ENCODE measurements at regions not wholly inside any gene's neighbourhood (a gene's known extent, or its start where the extent isn't known, plus 50 kb on each side); places are given as distances from the start of the nearest gene placed in this dataset.
"Not testable (repeated sequence)": the region's sequence is repeated elsewhere in the genome, so short reads cannot be mapped to it uniquely, and the experiment has no call there.

DNA sequence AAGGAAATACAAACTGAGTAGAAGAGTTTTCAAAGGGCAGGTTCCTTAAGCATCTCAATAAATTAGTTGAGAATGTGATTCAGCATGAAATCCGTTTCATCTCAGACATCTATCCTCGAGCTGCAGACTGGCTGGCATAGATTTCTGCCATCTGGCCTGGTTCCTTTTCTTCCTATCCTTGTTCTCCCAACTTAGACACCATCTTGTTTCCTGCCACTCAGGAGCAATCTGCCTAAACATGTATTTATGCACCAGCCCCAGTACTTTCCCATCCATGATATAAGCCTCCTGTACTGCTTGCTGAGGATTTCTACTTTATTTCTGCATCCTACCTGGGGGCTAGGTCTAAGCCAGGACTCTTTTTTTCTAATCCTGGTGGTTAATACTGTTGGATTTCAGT lies 359.1 kb upstream of the C11orf87 start:
- Histone ChIP-seq H3K4me3 (replicated peaks in 1 of 2; ENCODE audit: low read depth in 1 of 2, low read length in 2 of 2) (no peak overlapping the region), H3K36me3 (ENCODE audit: control insufficient read depth in 1 of 2, insufficient read depth in 2 of 2, low read length in 2 of 2) (no peaks in the 10 kb centered on the region), H2AFZ (ENCODE audit: low read depth, low read length, poor library complexity, severe bottlenecking) (no peak overlapping the region), H3K9me3 (ENCODE audit: control insufficient read depth in 1 of 2, insufficient read depth in 1 of 2, low read depth in 1 of 2, low read length in 2 of 2) (no peaks in the 10 kb centered on the region), H3K4me1 (ENCODE audit: control insufficient read depth in 1 of 2, insufficient read depth in 2 of 2, low read length in 2 of 2) (no peaks in the 10 kb centered on the region; a peak in 1 of 4 replicates), H4K20me1 (ENCODE audit: insufficient read depth) (no peaks in the 10 kb centered on the region), H3K79me2 (ENCODE audit: insufficient read depth, low read length) (no peaks in the 10 kb centered on the region), H3K9ac (ENCODE audit: low read length) (no peak overlapping the region), H3K27ac (ENCODE audit: low read depth, low read length) (no peak overlapping the region), H3K9me2 (ENCODE audit: insufficient read depth) (no peaks in the 10 kb centered on the region), H3K4me2 (ENCODE audit: low read length) (no peak overlapping the region), H3K27me3 (ENCODE audit: insufficient read depth, low read length) (no peaks in the 10 kb centered on the region)
- no TSS peak for BruUV-seq (replicated peaks)
- DNase-seq (ENCODE audit: low read depth, low spot score) (no peak), ATAC-seq (no peak)
- ChIA-PET CTCF (no interaction called here), POLR2A (no interaction called here), RAD21 (ENCODE audit: low non-redundant PET in 1 of 2, low total read pairs in 2 of 2, uncharacterized antibody in 2 of 2, unreplicated experiment in 2 of 2) (no interaction called here)
- no peak for TF ChIP-seq SRF (IDR thresholded peaks at IDR 0.05; ENCODE audit: low read depth)
- TF ChIP-seq YY1 (IDR thresholded peaks at IDR 0.05; ENCODE audit: extremely low read depth, insufficient replicate concordance, low read depth, low read length), result no peak
- TF ChIP-seq JUND (IDR thresholded peaks at IDR 0.05), result no peak
- TF ChIP-seq ZFX (IDR thresholded peaks at IDR 0.05), result no peak
- TF ChIP-seq SIN3A (IDR thresholded peaks at IDR 0.05; ENCODE audit: low read depth), result no peak
- intact Hi-C loops (cut with micrococcal nuclease), result no loop called here

GRCh38 chr11:109064618-109065311 lies 357.2 kb upstream of the C11orf87 start:
- H3K27me3 ChIP-seq (ENCODE audit: insufficient read depth, low read length); CTCF ChIA-PET; POLR2A ChIA-PET: not testable (repeated sequence)

More at GRCh38 chr11:109064618-109065311, 357.2 kb upstream of the C11orf87 start:
- DNase-seq (ENCODE audit: low read depth, low spot score); H3K4me3 ChIP-seq (replicated peaks in 1 of 2; ENCODE audit: low read depth in 1 of 2, low read length in 2 of 2); RAD21 ChIA-PET (ENCODE audit: low non-redundant PET in 1 of 2, low total read pairs in 2 of 2, uncharacterized antibody in 2 of 2, unreplicated experiment in 2 of 2); intact Hi-C loops (cut with micrococcal nuclease); H3K27ac ChIP-seq (ENCODE audit: low read depth, low read length); H2AFZ ChIP-seq (ENCODE audit: low read depth, low read length, poor library complexity, severe bottlenecking); H3K9me3 ChIP-seq (ENCODE audit: control insufficient read depth in 1 of 2, insufficient read depth in 1 of 2, low read depth in 1 of 2, low read length in 2 of 2); H3K4me2 ChIP-seq (ENCODE audit: low read length); H4K20me1 ChIP-seq (ENCODE audit: insufficient read depth); H3K9ac ChIP-seq (ENCODE audit: low read length); H3K36me3 ChIP-seq (ENCODE audit: control insufficient read depth in 1 of 2, insufficient read depth in 2 of 2, low read length in 2 of 2); ATAC-seq; H3K9me2 ChIP-seq (ENCODE audit: insufficient read depth); H3K4me1 ChIP-seq (ENCODE audit: control insufficient read depth in 1 of 2, insufficient read depth in 2 of 2, low read length in 2 of 2); H3K79me2 ChIP-seq (ENCODE audit: insufficient read depth, low read length); BruUV-seq (replicated peaks): not testable (repeated sequence)
